D721Med (cell line): ENCODE measurements at regions not wholly inside any gene's neighbourhood (a gene's known extent, or its start where the extent isn't known, plus 50 kb on each side); places are given as distances from the start of the nearest gene placed in this dataset.

ENCODE experiments used
- DNase-seq: peaks from one replicate; pipeline ENCODE4 v3.0.0; 2011; ENCODE audit warnings: low spot score; ENCODE audit not compliant: insufficient read length
- FAIRE-seq: peaks from 2 replicates; lab custom pipeline; 2011; peaks lifted over from hg19 to GRCh38; lab: Jason Lieb, UNC
- CTCF ChIP-seq: IDR thresholded peaks from 2 replicates; pipeline ENCODE4 v1.5.1; 2012; ENCODE audit warnings: mild to moderate bottlenecking, control low read depth; ENCODE audit not compliant: insufficient read depth; ENCODE audit errors: missing control alignments

- FAIRE-seq (no peak), DNase-seq (no peak)
- no peak for TF ChIP-seq CTCF
These were observed 181.5 kb upstream of the SFSWAP start for GRCh38 chr12:131529196-131530040.

GRCh38 chr12:131530041-131530332 lies 180.9 kb upstream of the SFSWAP start:
- DNase-seq, result no peak
- no peak for TF ChIP-seq CTCF
- FAIRE-seq, result no peak

GRCh38 chr12:131530422-131530821 lies 180.5 kb upstream of the SFSWAP start:
- TF ChIP-seq CTCF, result no peak
- FAIRE-seq (no peak), DNase-seq (no peak)

- no peak for TF ChIP-seq CTCF
- DNase-seq (no peak), FAIRE-seq (no peak)
These were observed 177.8 kb upstream of the SFSWAP start for GRCh38 chr12:131533139-131533538.

GRCh38 chr12:131535779-131536178 lies 175.1 kb upstream of the SFSWAP start:
- TF ChIP-seq CTCF, result no peak
- no peak for DNase-seq
- FAIRE-seq, result no peak

GRCh38 chr12:131536337-131536736 lies 174.6 kb upstream of the SFSWAP start:
- no peak for TF ChIP-seq CTCF
- FAIRE-seq, result no peak
- DNase-seq, result no peak

- DNase-seq (no peak), FAIRE-seq (no peak)
- TF ChIP-seq CTCF, result no peak
These were observed 174.1 kb upstream of the SFSWAP start for GRCh38 chr12:131536766-131537165.
